ENCODE measurements at regions not wholly inside any gene's neighbourhood (a gene's known extent, or its start where the extent isn't known, plus 50 kb on each side); places are given as distances from the start of the nearest gene placed in this dataset.

- H3K36me3 ChIP-seq = no peaks in the 10 kb centered on the region
- TF ChIP-seq CTCF (IDR thresholded peaks at IDR 0.05 in 8 of 11, conservative IDR thresholded peaks at IDR 0.05 in 3 of 11) = no peak
- no peak for TF ChIP-seq POLR2A (IDR thresholded peaks at IDR 0.05)
- intact Hi-C loops (cut with DNase I; ENCODE audit: low total_unique reads) = no loop called here
These were observed 82.6 kb upstream of the GAS1 start for GRCh38 chr9:87029905-87030304.

DNA sequence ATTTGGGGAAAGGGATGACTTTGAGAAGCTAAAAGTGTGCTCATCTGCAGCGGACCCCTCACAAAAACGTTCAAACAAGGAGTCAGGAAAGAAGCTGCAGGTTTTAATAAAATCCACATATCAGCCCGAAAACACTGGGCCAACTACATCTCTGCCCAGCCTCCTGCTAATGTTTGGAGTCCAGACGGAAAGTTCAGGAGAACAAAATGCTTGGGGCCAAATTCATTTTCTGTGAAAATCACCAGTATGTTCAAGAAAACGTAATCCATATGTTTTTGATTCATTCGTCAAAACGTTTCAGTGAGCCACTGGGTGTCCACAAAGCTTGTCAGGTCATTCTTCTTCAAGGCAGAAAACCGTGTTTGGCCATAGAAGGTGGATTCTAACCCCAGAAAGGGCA, 87.5 kb upstream of the GAS1 start:
- no peak overlapping the region for H3K27ac ChIP-seq
- TF ChIP-seq POLR2AphosphoS5 (IDR thresholded peaks at IDR 0.05) = no peak
- no peak for TF ChIP-seq CTCF (IDR thresholded peaks at IDR 0.05 in 8 of 11, conservative IDR thresholded peaks at IDR 0.05 in 3 of 11)
- TF ChIP-seq POLR2A (IDR thresholded peaks at IDR 0.05) = no peak
- no peak for DNase-seq
- H3K4me1 ChIP-seq = no peaks in the 10 kb centered on the region
- no peak overlapping the region for H3K4me3 ChIP-seq
- 75 to 83% (median 81%) methylated on average over 8 of the region's 8 CpGs for WGBS, 5 donors
- H3K9me3 ChIP-seq = no peaks in the 10 kb centered on the region
- H3K27me3 ChIP-seq (replicated peaks in 1 of 7) = no peaks in the 10 kb centered on the region
- intact Hi-C loops (cut with DNase I; ENCODE audit: low total_unique reads) = no loop called here
- H3K36me3 ChIP-seq = no peaks in the 10 kb centered on the region

More at GRCh38 chr9:87029905-87030304, 82.6 kb upstream of the GAS1 start:
- DNase-seq = no peak
- Histone ChIP-seq H3K4me1 (no peaks in the 10 kb centered on the region), H3K27me3 (replicated peaks in 1 of 7) (no peaks in the 10 kb centered on the region), H3K27ac (no peak overlapping the region), H3K4me3 (no peak overlapping the region), H3K9me3 (no peaks in the 10 kb centered on the region)
- WGBS, 5 donors = 71 to 89% (median 87%) methylated on average over 1 of the region's 1 CpG

- TF ChIP-seq CTCF (IDR thresholded peaks at IDR 0.05 in 8 of 11, conservative IDR thresholded peaks at IDR 0.05 in 3 of 11) (no peak), POLR2AphosphoS5 (IDR thresholded peaks at IDR 0.05) (no peak), POLR2A (IDR thresholded peaks at IDR 0.05) (no peak)
- no peaks in the 10 kb centered on the region for H3K36me3 ChIP-seq
- H3K4me3 ChIP-seq = no peak overlapping the region
- intact Hi-C loops (cut with DNase I; ENCODE audit: low total_unique reads) = no loop called here
- no peaks in the 10 kb centered on the region for H3K27me3 ChIP-seq (replicated peaks in 1 of 7)
- H3K9me3 ChIP-seq = no peaks in the 10 kb centered on the region
- no peaks in the 10 kb centered on the region for H3K4me1 ChIP-seq
- WGBS, 5 donors = 58 to 70% (median 66%) methylated on average over 5 of the region's 5 CpGs
- DNase-seq = no peak
- H3K27ac ChIP-seq = no peak overlapping the region
These were observed 88.6 kb upstream of the GAS1 start for GRCh38 chr9:87035879-87036278.

- WGBS, 5 donors = 82 to 89% (median 85%) methylated on average over 2 of the region's 2 CpGs
- TF ChIP-seq CTCF (IDR thresholded peaks at IDR 0.05 in 8 of 11, conservative IDR thresholded peaks at IDR 0.05 in 3 of 11) (no peak), POLR2A (IDR thresholded peaks at IDR 0.05) (no peak)
- intact Hi-C loops (cut with DNase I; ENCODE audit: low total_unique reads) = no loop called here
These were observed 89.2 kb upstream of the GAS1 start for GRCh38 chr9:87036506-87036905.

More at GRCh38 chr9:87036506-87036905, 89.2 kb upstream of the GAS1 start:
- Histone ChIP-seq H3K9me3 (no peaks in the 10 kb centered on the region), H3K4me1 (no peaks in the 10 kb centered on the region), H3K27me3 (replicated peaks in 1 of 7) (no peaks in the 10 kb centered on the region), H3K36me3 (no peaks in the 10 kb centered on the region), H3K27ac (no peak overlapping the region), H3K4me3 (no peak overlapping the region)
- no peak for DNase-seq
